NT2/D1 (cell line): ENCODE measurements at regions not wholly inside any gene's neighbourhood (a gene's known extent, or its start where the extent isn't known, plus 50 kb on each side); places are given as distances from the start of the nearest gene placed in this dataset.

Experiments used
- DNase-seq: peaks from one replicate; pipeline ENCODE4 v3.0.0-alpha.2; 2011; ENCODE audit warnings: low read depth, low spot score
- H3K27me3 ChIP-seq: 2 replicates; pipeline ENCODE4 v1.6.0; 2011; ENCODE audit warnings: mild to moderate bottlenecking; ENCODE audit not compliant: insufficient read length, insufficient read depth
- H3K36me3 ChIP-seq: 2 replicates; pipeline ENCODE4 v1.6.1; 2011; ENCODE audit warnings: mild to moderate bottlenecking, low read length, mixed read lengths; ENCODE audit not compliant: insufficient read depth, insufficient read length
- H3K4me1 ChIP-seq: 2 replicates; pipeline ENCODE4 v1.5.1; 2011; ENCODE audit not compliant: insufficient read depth, insufficient read length
- H3K4me3 ChIP-seq: 2 replicates; pipeline ENCODE4 v1.5.1; 2011; ENCODE audit warnings: low read depth; ENCODE audit not compliant: insufficient read length
- H3K9ac ChIP-seq: 2 replicates; pipeline ENCODE4 v1.6.0; 2011; ENCODE audit warnings: low read depth; ENCODE audit not compliant: insufficient read length
- H3K9me3 ChIP-seq: 2 replicates; pipeline ENCODE4 v1.5.1; 2011; ENCODE audit warnings: mild to moderate bottlenecking, low read length; ENCODE audit not compliant: insufficient read depth
- SUZ12 ChIP-seq: IDR thresholded peaks from 2 replicates; pipeline ENCODE4 v1.6.1; 2011; ENCODE audit not compliant: insufficient read length, insufficient read depth; ENCODE audit errors: extremely low read depth
- YY1 ChIP-seq: IDR thresholded peaks from 2 replicates; pipeline ENCODE4 v1.6.1; 2011; ENCODE audit not compliant: insufficient read length, insufficient read depth
- ZNF274 ChIP-seq: IDR thresholded peaks from 2 replicates; pipeline ENCODE4 v1.6.1; 2011; ENCODE audit warnings: mild to moderate bottlenecking, low read depth, low read length

GRCh38 chr15:45855210-45855906 is 220.5 kb downstream of the SQOR start:
- DNase-seq, result no peak
- no peaks in the 10 kb centered on the region for H3K27me3 ChIP-seq
- H3K9ac ChIP-seq, result no peak overlapping the region
- H3K4me1 ChIP-seq, result no peaks in the 10 kb centered on the region
- TF ChIP-seq YY1, result no peak
- TF ChIP-seq ZNF274, result no peak
- TF ChIP-seq SUZ12, result no peak
- H3K9me3 ChIP-seq, result peaks cover 6% of the 10 kb centered on the region; the same call in 1 of the 2 replicates
- no peaks in the 10 kb centered on the region for H3K36me3 ChIP-seq
- no peak overlapping the region for H3K4me3 ChIP-seq

- Histone ChIP-seq H3K9ac (no peak overlapping the region), H3K4me1 (no peaks in the 10 kb centered on the region), H3K4me3 (no peak overlapping the region), H3K27me3 (no peaks in the 10 kb centered on the region), H3K9me3 (no peaks in the 10 kb centered on the region), H3K36me3 (no peaks in the 10 kb centered on the region)
- no peak for TF ChIP-seq SUZ12
- no peak for TF ChIP-seq ZNF274
- TF ChIP-seq YY1, result no peak
- DNase-seq, result no peak
Measured at GRCh38 chr15:45855907-45856579, 221.2 kb downstream of the SQOR start.

- Histone ChIP-seq H3K36me3 (no peaks in the 10 kb centered on the region), H3K4me3 (no peak overlapping the region), H3K9ac (no peak overlapping the region), H3K4me1 (no peaks in the 10 kb centered on the region), H3K27me3 (no peaks in the 10 kb centered on the region), H3K9me3 (no peaks in the 10 kb centered on the region)
- DNase-seq, result no peak
- TF ChIP-seq YY1 (no peak), ZNF274 (no peak), SUZ12 (no peak)
Measured at GRCh38 chr15:45857291-45857690, 222.5 kb downstream of the SQOR start.

GRCh38 chr15:45858491-45858890 is 223.7 kb downstream of the SQOR start:
- Histone ChIP-seq H3K4me3 (no peak overlapping the region), H3K27me3 (no peaks in the 10 kb centered on the region), H3K36me3 (no peaks in the 10 kb centered on the region), H3K9me3 (no peaks in the 10 kb centered on the region), H3K9ac (no peak overlapping the region), H3K4me1 (no peaks in the 10 kb centered on the region)
- TF ChIP-seq ZNF274, result no peak
- no peak for TF ChIP-seq YY1
- no peak for TF ChIP-seq SUZ12
- DNase-seq, result no peak

GRCh38 chr15:45862034-45862433 is 227.2 kb downstream of the SQOR start:
- no peaks in the 10 kb centered on the region for H3K4me1 ChIP-seq
- no peak for DNase-seq
- H3K36me3 ChIP-seq, result no peaks in the 10 kb centered on the region
- H3K9me3 ChIP-seq, result no peaks in the 10 kb centered on the region
- H3K27me3 ChIP-seq, result no peaks in the 10 kb centered on the region
- TF ChIP-seq ZNF274 (no peak), SUZ12 (no peak), YY1 (no peak)
- H3K4me3 ChIP-seq, result no peak overlapping the region
- no peak overlapping the region for H3K9ac ChIP-seq

- H3K4me1 ChIP-seq, result no peaks in the 10 kb centered on the region
- H3K4me3 ChIP-seq, result no peak overlapping the region
- no peaks in the 10 kb centered on the region for H3K36me3 ChIP-seq
- no peak for DNase-seq
- no peaks in the 10 kb centered on the region for H3K27me3 ChIP-seq
- TF ChIP-seq YY1, result no peak
- TF ChIP-seq SUZ12, result no peak
- TF ChIP-seq ZNF274, result no peak
- H3K9ac ChIP-seq, result no peak overlapping the region
- H3K9me3 ChIP-seq, result no peaks in the 10 kb centered on the region
Measured at GRCh38 chr15:45863881-45864580, 229.2 kb downstream of the SQOR start.

- H3K4me3 ChIP-seq, result no peak overlapping the region
- no peak overlapping the region for H3K9ac ChIP-seq
- H3K4me1 ChIP-seq, result no peaks in the 10 kb centered on the region
- DNase-seq, result no peak
- H3K9me3 ChIP-seq, result no peaks in the 10 kb centered on the region
- H3K27me3 ChIP-seq, result no peaks in the 10 kb centered on the region
- no peak for TF ChIP-seq YY1
- no peak for TF ChIP-seq SUZ12
- no peak for TF ChIP-seq ZNF274
- no peaks in the 10 kb centered on the region for H3K36me3 ChIP-seq
Measured at GRCh38 chr15:45866616-45867015, 231.8 kb downstream of the SQOR start.
